WERI-Rb-1 (cell line): ENCODE measurements at regions not wholly inside any gene's neighbourhood (a gene's known extent, or its start where the extent isn't known, plus 50 kb on each side); places are given as distances from the start of the nearest gene placed in this dataset.

Source experiments
- DNase-seq: peaks from one replicate; pipeline ENCODE4 v3.0.0-alpha.2; 2020
- H3K27ac ChIP-seq: fragments of 250-450 bp; sonication (Bioruptor Pico); 2 replicates; pipeline ENCODE4 v1.5.1; 2020; ENCODE audit warnings: mild to moderate bottlenecking, moderate library complexity
- H3K27me3 ChIP-seq: fragments of 250-450 bp; sonication (Bioruptor Pico); 2 replicates; pipeline ENCODE4 v1.5.1; 2021; ENCODE audit warnings: mild to moderate bottlenecking, low read depth, moderate library complexity; ENCODE audit not compliant: insufficient read depth, severe bottlenecking
- H3K36me3 ChIP-seq: fragments of 250-450 bp; sonication (Bioruptor Pico); 2 replicates; pipeline ENCODE4 v1.5.1; 2020; ENCODE audit warnings: mild to moderate bottlenecking, moderate library complexity
- H3K4me3 ChIP-seq: 2 replicates; pipeline ENCODE4 v1.5.1; 2011; ENCODE audit warnings: low read depth, mild to moderate bottlenecking, control low read depth, low read length
- H3K9me3 ChIP-seq: fragments of 250-450 bp; sonication (Bioruptor Pico); 2 replicates; pipeline ENCODE4 v1.5.1; 2021; ENCODE audit warnings: mild to moderate bottlenecking, moderate library complexity; ENCODE audit not compliant: severe bottlenecking
- CTCF ChIP-seq: IDR thresholded peaks from 2 replicates; pipeline ENCODE4 v1.5.1; 2011; ENCODE audit warnings: low read depth, mild to moderate bottlenecking, control low read depth, inconsistent platforms, low read length

DNA sequence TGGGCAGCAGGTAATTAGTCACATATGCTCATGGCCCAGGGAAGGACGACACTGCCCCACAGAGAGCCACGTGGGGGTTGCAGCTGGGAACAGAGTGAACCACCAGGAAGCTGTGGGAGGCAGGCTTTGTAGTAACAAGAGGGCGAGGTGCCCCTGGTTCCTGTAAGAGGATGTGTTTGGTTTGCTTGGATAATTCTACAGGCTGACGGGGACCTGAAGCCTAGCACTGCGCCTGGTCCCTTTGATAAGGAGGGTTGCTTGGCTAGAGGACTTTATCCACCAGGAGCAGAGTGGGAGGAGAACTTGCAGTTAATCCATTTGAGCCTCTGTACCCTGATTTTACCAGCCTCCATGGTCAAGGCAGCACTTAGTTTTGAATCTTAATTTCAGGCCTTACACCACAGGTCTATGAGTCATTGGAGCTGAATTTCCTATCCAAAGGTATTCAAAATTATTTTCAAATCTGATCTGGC, 67.4 kb upstream of the CLDN10 start:
- Histone ChIP-seq H3K27me3 (no peaks in the 10 kb centered on the region), H3K27ac (no peak overlapping the region), H3K36me3 (no peaks in the 10 kb centered on the region), H3K4me3 (no peak overlapping the region), H3K9me3 (peaks cover 11% of the 10 kb centered on the region)
- DNase-seq: peak; percentile 56
- peak; percentile 60 for TF ChIP-seq CTCF

DNA sequence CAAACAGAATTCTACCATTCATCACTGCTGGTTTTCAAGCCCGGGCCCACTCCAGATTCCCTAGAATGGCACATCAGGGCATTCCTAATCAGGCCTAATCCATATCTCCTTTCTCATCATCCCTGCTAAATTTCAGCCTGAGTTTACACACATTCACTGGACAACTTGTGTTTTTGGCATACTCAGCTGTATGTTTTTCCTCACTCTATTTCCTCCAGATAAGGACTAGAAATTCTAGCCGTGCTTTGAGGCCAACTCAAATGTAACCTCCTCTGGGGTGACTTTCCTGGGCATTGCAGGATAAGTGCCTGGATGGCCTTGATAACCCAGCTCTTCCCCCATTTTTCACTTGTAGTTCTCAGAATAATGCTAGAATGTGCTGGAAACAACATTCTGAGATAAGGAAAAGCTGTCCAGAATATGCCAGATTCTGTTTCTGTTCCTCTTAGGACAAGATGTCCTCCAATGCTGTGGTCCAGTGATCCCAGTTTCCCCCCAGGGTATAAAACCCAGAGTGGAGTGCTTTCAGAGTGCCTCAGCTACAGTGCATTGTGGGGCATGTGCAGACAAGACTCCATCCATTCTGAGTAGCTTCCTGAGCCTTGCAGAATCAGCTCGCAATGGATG, 66.9 kb upstream of the CLDN10 start:
- DNase-seq: no peak
- TF ChIP-seq CTCF: no peak
- Histone ChIP-seq H3K9me3 (peaks cover 12% of the 10 kb centered on the region), H3K36me3 (no peaks in the 10 kb centered on the region), H3K4me3 (no peak overlapping the region), H3K27ac (no peak overlapping the region), H3K27me3 (no peaks in the 10 kb centered on the region)

GRCh38 chr13:95492044-95492801, 60.3 kb upstream of the CLDN10 start:
- DNase-seq: peak; percentile 90
- H3K36me3 ChIP-seq: no peaks in the 10 kb centered on the region
- peaks cover 18% of the 10 kb centered on the region for H3K9me3 ChIP-seq
- no peak for TF ChIP-seq CTCF
- no peak overlapping the region for H3K4me3 ChIP-seq
- no peaks in the 10 kb centered on the region for H3K27me3 ChIP-seq
- H3K27ac ChIP-seq: no peak overlapping the region

- TF ChIP-seq CTCF: peak; percentile 63
- Histone ChIP-seq H3K4me3 (no peak overlapping the region), H3K27me3 (no peaks in the 10 kb centered on the region), H3K9me3 (peaks cover 18% of the 10 kb centered on the region), H3K27ac (no peak overlapping the region), H3K36me3 (no peaks in the 10 kb centered on the region)
- DNase-seq: no peak
Observed at GRCh38 chr13:95494082-95494681, 58.3 kb upstream of the CLDN10 start.

- no peaks in the 10 kb centered on the region for H3K27me3 ChIP-seq
- H3K9me3 ChIP-seq: peaks cover 14% of the 10 kb centered on the region
- no peaks in the 10 kb centered on the region for H3K36me3 ChIP-seq
- no peak overlapping the region for H3K4me3 ChIP-seq
- no peak overlapping the region for H3K27ac ChIP-seq
- no peak for TF ChIP-seq CTCF
- no peak for DNase-seq
Observed at GRCh38 chr13:95496485-95496884, 56.0 kb upstream of the CLDN10 start.
